Neural cell (in vitro differentiated cells): ENCODE measurements at regions not wholly inside any gene's neighbourhood (a gene's known extent, or its start where the extent isn't known, plus 50 kb on each side); places are given as distances from the start of the nearest gene placed in this dataset.

Experiments
- H2AFZ ChIP-seq: fragments of 200-600, 300-800 bp; sonication (generic), shearing (Covaris generic); 2 replicates; pipeline ENCODE4 v1.6.0; 2014; ENCODE audit warnings: low read depth, mild to moderate bottlenecking, antibody characterized with exemption, low read length, moderate library complexity
- H3F3A ChIP-seq: fragments of 200-600 bp; shearing (Covaris generic); 2 replicates; pipeline ENCODE4 v1.6.1; 2016; ENCODE audit warnings: mild to moderate bottlenecking, moderate library complexity, mixed read lengths, antibody characterized with exemption, low read length; ENCODE audit not compliant: insufficient read depth, poor library complexity, severe bottlenecking
- H3K27ac ChIP-seq: fragments of 200-600, 300-800 bp; sonication (generic), shearing (Covaris generic); 2 replicates; pipeline ENCODE4 v1.5.1; 2014; ENCODE audit warnings: mild to moderate bottlenecking, low read length, moderate library complexity
- H3K27me3 ChIP-seq: fragments of 300-800, 200-600 bp; sonication (generic), shearing (Covaris generic); 2 replicates; pipeline ENCODE4 v1.6.0; 2014; ENCODE audit warnings: mild to moderate bottlenecking, low read depth, low read length, moderate library complexity; ENCODE audit not compliant: insufficient read depth
- H3K36me3 ChIP-seq: fragments of 300-800, 200-600 bp; sonication (generic), shearing (Covaris generic); 2 replicates; pipeline ENCODE4 v1.5.1; 2014; ENCODE audit warnings: mild to moderate bottlenecking, antibody characterized with exemption, low read length, moderate library complexity; ENCODE audit not compliant: insufficient read depth
- H3K4me2 ChIP-seq: fragments of 300-800, 200-600 bp; sonication (generic), shearing (Covaris generic); 2 replicates; pipeline ENCODE4 v1.6.0; 2014; ENCODE audit warnings: mild to moderate bottlenecking, low read length
- H3K4me3 ChIP-seq: fragments of 300-800, 200-600 bp; sonication (generic), shearing (Covaris generic); 2 replicates; pipeline ENCODE4 v1.5.1; 2014; ENCODE audit warnings: mild to moderate bottlenecking, low read length, moderate library complexity
- H3K79me2 ChIP-seq: fragments of 200-600 bp; shearing (Covaris generic); replicated peaks from 2 replicates; pipeline ENCODE4 v1.6.0; 2014; ENCODE audit warnings: mild to moderate bottlenecking, low read length, moderate library complexity; ENCODE audit not compliant: insufficient read depth
- H3K9ac ChIP-seq: fragments of 300-800, 200-600 bp; sonication (generic), shearing (Covaris generic); 2 replicates; pipeline ENCODE4 v1.6.1; 2016; ENCODE audit warnings: mild to moderate bottlenecking, low read length, mixed read lengths
- H3K9me2 ChIP-seq: fragments of 200-600 bp; shearing (Covaris generic); 2 replicates; pipeline ENCODE4 v1.6.1; 2016; ENCODE audit warnings: mild to moderate bottlenecking, low read length, mixed read lengths; ENCODE audit not compliant: insufficient read depth
- H3K9me3 ChIP-seq: fragments of 200-600, 300-800 bp; sonication (generic), shearing (Covaris generic); 2 replicates; pipeline ENCODE4 v1.6.1; 2016; ENCODE audit warnings: mild to moderate bottlenecking, mixed run types, low read length, moderate library complexity, mixed read lengths
- H4K20me1 ChIP-seq: fragments of 200-600 bp; shearing (Covaris generic); 2 replicates; pipeline ENCODE4 v1.6.1; 2016; ENCODE audit warnings: mild to moderate bottlenecking, mixed run types; ENCODE audit not compliant: insufficient read depth
- CTCF ChIP-seq: fragments of 450-650 bp; IDR thresholded peaks from 2 replicates; pipeline ENCODE4 v1.5.1; 2014; ENCODE audit warnings: antibody characterized with exemption, mild to moderate bottlenecking, moderate library complexity; ENCODE audit not compliant: poor library complexity, severe bottlenecking
- EP300 ChIP-seq: fragments of 450-650 bp; conservative IDR thresholded peaks from 2 replicates; pipeline ENCODE4 v1.6.1; 2014; ENCODE audit warnings: antibody characterized with exemption, mild to moderate bottlenecking, moderate library complexity; ENCODE audit not compliant: poor library complexity, severe bottlenecking
- EZH2 ChIP-seq: fragments of 200-600, 300-800 bp; shearing (Covaris generic), sonication (generic); IDR thresholded peaks from 2 replicates; pipeline ENCODE4 v1.6.1; 2014; ENCODE audit warnings: antibody characterized with exemption, low read length, borderline replicate concordance, mild to moderate bottlenecking; ENCODE audit not compliant: insufficient read depth, poor library complexity, severe bottlenecking
- MXI1 ChIP-seq: fragments of 450-650 bp; conservative IDR thresholded peaks from 2 replicates; pipeline ENCODE4 v1.6.1; 2014; ENCODE audit warnings: antibody characterized with exemption, mild to moderate bottlenecking; ENCODE audit not compliant: poor library complexity, severe bottlenecking
- POLR2AphosphoS5 ChIP-seq: IDR thresholded peaks from 2 replicates; pipeline ENCODE4 v1.6.1; 2012
- RAD21 ChIP-seq: fragments of 450-650 bp; conservative IDR thresholded peaks from 2 replicates; pipeline ENCODE4 v1.6.1; 2014; ENCODE audit warnings: antibody characterized with exemption, mild to moderate bottlenecking, moderate library complexity
- REST ChIP-seq: IDR thresholded peaks from 2 replicates; pipeline ENCODE4 v1.6.1; 2012; ENCODE audit warnings: borderline replicate concordance
- SMC3 ChIP-seq: fragments of 450-650 bp; conservative IDR thresholded peaks from 2 replicates; pipeline ENCODE4 v1.6.1; 2014; ENCODE audit warnings: antibody characterized with exemption, mild to moderate bottlenecking, moderate library complexity; ENCODE audit not compliant: poor library complexity
- TAF1 ChIP-seq: IDR thresholded peaks from 2 replicates; pipeline ENCODE4 v1.6.1; 2012; ENCODE audit warnings: low read depth

GRCh38 chr5:68454172-68454571, 238.6 kb downstream of the PIK3R1 start:
- no peaks in the 10 kb centered on the region for H4K20me1 ChIP-seq
- no peak overlapping the region for H3K4me3 ChIP-seq
- no peaks in the 10 kb centered on the region for H3K9me3 ChIP-seq
- H2AFZ ChIP-seq, result no peak overlapping the region
- H3F3A ChIP-seq, result no peaks in the 10 kb centered on the region
- no peaks in the 10 kb centered on the region for H3K79me2 ChIP-seq
- TF ChIP-seq MXI1, result no peak
- TF ChIP-seq REST, result no peak
- TF ChIP-seq EP300, result no peak
- TF ChIP-seq TAF1, result no peak
- no peak overlapping the region for H3K27ac ChIP-seq
- no peaks in the 10 kb centered on the region for H3K9me2 ChIP-seq
- no peak overlapping the region for H3K9ac ChIP-seq
- H3K4me2 ChIP-seq, result no peak overlapping the region
- no peaks in the 10 kb centered on the region for H3K36me3 ChIP-seq
- no peaks in the 10 kb centered on the region for H3K27me3 ChIP-seq

GRCh38 chr5:68454766-68455165, 239.2 kb downstream of the PIK3R1 start:
- H3K9ac ChIP-seq, result no peak overlapping the region
- no peaks in the 10 kb centered on the region for H4K20me1 ChIP-seq
- no peaks in the 10 kb centered on the region for H3K79me2 ChIP-seq
- H2AFZ ChIP-seq, result no peak overlapping the region
- no peaks in the 10 kb centered on the region for H3K36me3 ChIP-seq
- no peak overlapping the region for H3K4me2 ChIP-seq
- H3K27me3 ChIP-seq, result no peaks in the 10 kb centered on the region
- H3F3A ChIP-seq, result no peaks in the 10 kb centered on the region
- TF ChIP-seq CTCF, result no peak
- no peak for TF ChIP-seq EP300
- no peak for TF ChIP-seq POLR2AphosphoS5
- TF ChIP-seq SMC3, result no peak
- no peak for TF ChIP-seq TAF1
- no peak for TF ChIP-seq MXI1
- no peak for TF ChIP-seq EZH2
- no peak for TF ChIP-seq REST
- TF ChIP-seq RAD21, result no peak
- no peaks in the 10 kb centered on the region for H3K9me3 ChIP-seq
- H3K4me3 ChIP-seq, result no peak overlapping the region
- H3K9me2 ChIP-seq, result no peaks in the 10 kb centered on the region
- H3K27ac ChIP-seq, result no peak overlapping the region
